H1 (cell line): ENCODE measurements at regions not wholly inside any gene's neighbourhood (a gene's known extent, or its start where the extent isn't known, plus 50 kb on each side); places are given as distances from the start of the nearest gene placed in this dataset.

ENCODE experiments used
- CTCF ChIA-PET: fragments of 300-600 bp; sonication (Branson Sonifier 250); formaldehyde crosslinking; loops from one replicate; lab custom pipeline; 2021; ENCODE audit not compliant: partially characterized antibody; lab: Charles Lee
- POLR2A ChIA-PET: fragments of 300-600 bp; sonication (Branson Sonifier 250); formaldehyde crosslinking; loops from one replicate; lab custom pipeline; 2021; ENCODE audit warnings: inconsistent platforms; ENCODE audit not compliant: partially characterized antibody; lab: Charles Lee
- DNase-seq, 2 experiments: peaks; one replicate each; pipeline versions ENCODE4 v3.0.0 to v3.0.0-alpha.2; 2010 to 2022; ENCODE audit warnings: low spot score in 2 of 2, low read depth in 1 of 2, mixed read lengths in 1 of 2
- FAIRE-seq: peaks from 2 replicates; lab custom pipeline; 2011; peaks lifted over from hg19 to GRCh38; lab: Jason Lieb, UNC
- H2AFZ ChIP-seq: 2 replicates; pipeline ENCODE4 v1.8.1; 2012; ENCODE audit warnings: low read length, inconsistent platforms
- H2AK5ac ChIP-seq: 2 replicates; pipeline ENCODE4 v1.6.1; 2013; ENCODE audit warnings: low read depth, low read length
- H2BK120ac ChIP-seq: replicated peaks from 2 replicates; pipeline ENCODE3; 2013; ENCODE audit warnings: low read depth, low read length, inconsistent platforms
- H2BK12ac ChIP-seq: 2 replicates; pipeline ENCODE4 v1.6.1; 2013; ENCODE audit warnings: low read depth, low read length
- H2BK15ac ChIP-seq: 2 replicates; pipeline ENCODE4 v1.6.1; 2013; ENCODE audit warnings: low read length
- H2BK20ac ChIP-seq: 2 replicates; pipeline ENCODE4 v1.6.1; 2013; ENCODE audit warnings: low read length
- H2BK5ac ChIP-seq: 2 replicates; pipeline ENCODE4 v1.6.1; 2013; ENCODE audit warnings: low read depth, low read length
- H3K14ac ChIP-seq: 2 replicates; pipeline ENCODE4 v1.6.1; 2013; ENCODE audit warnings: inconsistent platforms; ENCODE audit not compliant: insufficient read length
- H3K18ac ChIP-seq: 2 replicates; pipeline ENCODE4 v1.6.1; 2013; ENCODE audit warnings: low read length; ENCODE audit errors: extremely low read depth
- H3K23ac ChIP-seq: 2 replicates; pipeline ENCODE4 v1.6.1; 2013; ENCODE audit warnings: inconsistent platforms; ENCODE audit not compliant: insufficient read length
- H3K23me2 ChIP-seq: 2 replicates; pipeline ENCODE4 v1.6.1; 2013; ENCODE audit warnings: low read depth, low read length
- H3K27ac ChIP-seq: 2 replicates; pipeline ENCODE4 v1.6.1; 2011; ENCODE audit warnings: low read depth, low read length, inconsistent platforms
- H3K27me3 ChIP-seq, 4 experiments: replicated peaks in 1 of 4; 1 replicate in 1 of 4; 2 replicates in 3 of 4; pipeline versions ENCODE4 v1.6.1 to v1.8.1; 2011 to 2013; ENCODE audit warnings: low read length in 3 of 4, mild to moderate bottlenecking in 3 of 4, inconsistent platforms in 2 of 4, mixed read lengths in 2 of 4, moderate library complexity in 1 of 4; ENCODE audit not compliant: control insufficient read depth in 3 of 4, insufficient read depth in 3 of 4; ENCODE audit errors: extremely low read depth in 1 of 4
- H3K36me3 ChIP-seq, 4 experiments: 2 replicates each; pipeline versions ENCODE4 v1.6.1 to v1.8.1; 2011 to 2013; ENCODE audit warnings: mild to moderate bottlenecking in 4 of 4, low read length in 3 of 4, moderate library complexity in 2 of 4, control low read depth in 1 of 4, inconsistent platforms in 1 of 4; ENCODE audit not compliant: insufficient read depth in 4 of 4, control insufficient read depth in 2 of 4
- H3K4ac ChIP-seq: replicated peaks from 2 replicates; pipeline ENCODE3; 2013; ENCODE audit warnings: low read length, low read depth, mixed read lengths, inconsistent platforms; ENCODE audit not compliant: insufficient read length
- H3K4me1 ChIP-seq, 4 experiments: replicated peaks in 1 of 4; 1 replicate in 1 of 4; 2 replicates in 3 of 4; pipeline versions ENCODE4 v1.6.1 to v1.8.1; 2011 to 2013; ENCODE audit warnings: low read length in 3 of 4, inconsistent platforms in 2 of 4, mixed read lengths in 1 of 4; ENCODE audit not compliant: insufficient read depth in 4 of 4, control insufficient read depth in 3 of 4
- H3K4me2 ChIP-seq, 2 experiments: 2 replicates each; pipeline versions ENCODE4 v1.6.1 to v1.8.1; 2011 to 2013; ENCODE audit warnings: low read depth in 2 of 2, low read length in 2 of 2, control low read depth in 1 of 2, inconsistent platforms in 1 of 2, mild to moderate bottlenecking in 1 of 2; ENCODE audit not compliant: insufficient read depth in 1 of 2
- H3K4me3 ChIP-seq, 4 experiments: fragments of 200-600, 300-600 bp in 1 of 4; sonication (generic), shearing (Covaris generic), sonication (Bioruptor Twin) in 1 of 4; 2 replicates each; pipeline versions ENCODE4 v1.5.1 to v1.8.1; 2011 to 2016; ENCODE audit warnings: low read length in 4 of 4, low read depth in 3 of 4, control low read depth in 2 of 4, inconsistent platforms in 2 of 4, mild to moderate bottlenecking in 2 of 4, mixed read lengths in 1 of 4, moderate library complexity in 1 of 4; ENCODE audit not compliant: insufficient read depth in 2 of 4; ENCODE audit errors: extremely low read depth in 1 of 4
- H3K56ac ChIP-seq: replicated peaks from 2 replicates; pipeline ENCODE3; 2013; ENCODE audit warnings: low read depth, mild to moderate bottlenecking, mixed read lengths, low read length, inconsistent platforms; ENCODE audit not compliant: insufficient read length
- H3K79me1 ChIP-seq: 2 replicates; pipeline ENCODE4 v1.6.1; 2013; ENCODE audit warnings: low read depth, low read length, control low read depth
- H3K79me2 ChIP-seq, 2 experiments: 2 replicates each; pipeline versions ENCODE4 v1.6.1 to v1.8.1; 2012 to 2013; ENCODE audit warnings: low read length in 2 of 2, mild to moderate bottlenecking in 2 of 2, inconsistent platforms in 1 of 2; ENCODE audit not compliant: insufficient read depth in 2 of 2, control insufficient read depth in 1 of 2
- H3K9ac ChIP-seq, 4 experiments: replicated peaks in 1 of 4; 1 replicate in 1 of 4; 2 replicates in 3 of 4; pipeline versions ENCODE4 v1.6.1 to v1.8.1; 2011 to 2013; ENCODE audit warnings: low read depth in 3 of 4, low read length in 3 of 4, control low read depth in 2 of 4, mild to moderate bottlenecking in 2 of 4, moderate library complexity in 2 of 4, inconsistent platforms in 1 of 4; ENCODE audit errors: extremely low read depth in 1 of 4
- H3K9me3 ChIP-seq, 2 experiments: 2 replicates each; pipeline versions ENCODE4 v1.6.1 to v1.8.1; 2012 to 2013; ENCODE audit warnings: mild to moderate bottlenecking in 2 of 2, moderate library complexity in 2 of 2, control low read depth in 1 of 2, inconsistent platforms in 1 of 2, low read depth in 1 of 2, low read length in 1 of 2, mixed read lengths in 1 of 2; ENCODE audit not compliant: insufficient read depth in 2 of 2
- H4K20me1 ChIP-seq, 2 experiments: replicated peaks in 1 of 2; 2 replicates each; pipeline versions ENCODE3 to v1.8.1; 2011 to 2013; ENCODE audit warnings: inconsistent platforms in 2 of 2, low read length in 2 of 2, mild to moderate bottlenecking in 1 of 2; ENCODE audit not compliant: insufficient read depth in 2 of 2, control insufficient read depth in 1 of 2
- H4K5ac ChIP-seq: 2 replicates; pipeline ENCODE4 v1.6.1; 2013; ENCODE audit warnings: low read length, low read depth, mixed read lengths, inconsistent platforms; ENCODE audit not compliant: insufficient read length
- H4K8ac ChIP-seq: 2 replicates; pipeline ENCODE4 v1.8.0; 2013; ENCODE audit warnings: mild to moderate bottlenecking, moderate library complexity, low read length, inconsistent platforms; ENCODE audit not compliant: insufficient read depth; ENCODE audit errors: extremely low read depth
- H4K91ac ChIP-seq: replicated peaks from 2 replicates; pipeline ENCODE3; 2013; ENCODE audit warnings: low read length, mixed read lengths, inconsistent platforms; ENCODE audit not compliant: insufficient read length
- JUND ChIP-seq: IDR thresholded peaks from 2 replicates; pipeline ENCODE4 v1.6.1; 2011; ENCODE audit warnings: mild to moderate bottlenecking, improper control_type of control experiment, low read length
- POLR2AphosphoS5 ChIP-seq: IDR thresholded peaks from 2 replicates; pipeline ENCODE4 v1.6.1; 2011; ENCODE audit warnings: low read depth, low read length
- WGBS, 2 experiments: shearing (Covaris generic) in 1 of 2; methylation state at CpG; one replicate each; pipeline versions ENCODE4 v1.1.6 to v1.1.7; 2013 to 2015; ENCODE audit warnings: low lambda C conversion rate in 2 of 2, mixed read lengths in 2 of 2, inconsistent platforms in 1 of 2, low coverage in 1 of 2, missing lambda C conversion rate in 1 of 2; ENCODE audit not compliant: insufficient replicate concordance in 2 of 2, insufficient coverage in 1 of 2, insufficient read length in 1 of 2; ENCODE audit errors: extremely low coverage in 1 of 2, missing lambda C conversion rate in 1 of 2; 5-methylcytosine and 5-hydroxymethylcytosine counted together

- no peak overlapping the region for H3K14ac ChIP-seq
- no peak overlapping the region; the same call in 1 of the 2 replicates for H2AK5ac ChIP-seq
- no peak overlapping the region for H3K56ac ChIP-seq
- no peak overlapping the region for H3K4me2 ChIP-seq
- no peak overlapping the region for H4K8ac ChIP-seq
- no peak overlapping the region for H2BK12ac ChIP-seq
- H3K18ac ChIP-seq: no peak overlapping the region; the same call in 1 of the 2 replicates
- H3K27me3 ChIP-seq: peaks cover 15 to 68% (median 39%) of the 10 kb centered on the region in 4 experiments
- no peaks in the 10 kb centered on the region for H4K20me1 ChIP-seq
- no peak overlapping the region for H2BK5ac ChIP-seq
- no peak overlapping the region for H3K4ac ChIP-seq
- no peak overlapping the region for H2BK120ac ChIP-seq
- H3K23ac ChIP-seq: no peak overlapping the region
- H4K91ac ChIP-seq: no peak overlapping the region
- H3K23me2 ChIP-seq: no peaks in the 10 kb centered on the region
- 80% methylated on average over 10 of the region's 10 CpGs; no CpG with 5 or more reads in 1 of the 2 experiments for WGBS, 2 experiments
- no peaks in the 10 kb centered on the region for H3K79me2 ChIP-seq
- TF ChIP-seq JUND (0 out of 2 replicates have a peak, but pooled peaks have one; percentile 17), POLR2AphosphoS5 (no peak)
- TF ChIP-seq, all 59 proteins: peak for 1
- H2AFZ ChIP-seq: no peak overlapping the region
- H3K4me3 ChIP-seq: no peak overlapping the region
- no peak overlapping the region for H2BK15ac ChIP-seq
- 0 out of 7 replicates have a peak, but pooled peaks cover 0 to 3% (median 0%) of the 10 kb centered on the region in 4 experiments for H3K4me1 ChIP-seq
- POLR2A ChIA-PET: no interaction called here
- no peak overlapping the region for H3K27ac ChIP-seq
- H4K5ac ChIP-seq: no peak overlapping the region
- no peak overlapping the region for H3K9ac ChIP-seq
- H3K36me3 ChIP-seq: no peaks in the 10 kb centered on the region
- H3K9me3 ChIP-seq: no peaks in the 10 kb centered on the region
- no peak overlapping the region for H2BK20ac ChIP-seq
- CTCF ChIA-PET: interaction anchor here (0.7 to 3.7 kb wide), 8 partner anchors 10 to 195 kb away, joined by 3 to 20 read pairs (median 4); partner anchors contain the start of gene VWA5B1
- H3K79me1 ChIP-seq: no peaks in the 10 kb centered on the region
- DNase-seq (peak in 1 of 2 experiments; percentile 29), FAIRE-seq (no peak)
Observed at GRCh38 chr1:20411196-20411980, 74.6 kb downstream of the CAMK2N1 start.
